GM12892 (cell line): ENCODE measurements at regions not wholly inside any gene's neighbourhood (a gene's known extent, or its start where the extent isn't known, plus 50 kb on each side); places are given as distances from the start of the nearest gene placed in this dataset.
"Not testable (repeated sequence)": the region's sequence is repeated elsewhere in the genome, so short reads cannot be mapped to it uniquely, and the experiment has no call there.

ENCODE experiments used
- DNase-seq: peaks from one replicate; pipeline ENCODE4 v3.0.0; 2011; ENCODE audit not compliant: insufficient read length
- FAIRE-seq: peaks from 2 replicates; lab custom pipeline; 2011; peaks lifted over from hg19 to GRCh38; lab: Jason Lieb, UNC
- POLR2A ChIP-seq: IDR thresholded peaks from 2 replicates; pipeline ENCODE4 v1.6.1; 2011; ENCODE audit warnings: low read depth, low read length, control low read depth
- POLR2AphosphoS5 ChIP-seq: IDR thresholded peaks from 2 replicates; pipeline ENCODE4 v1.6.1; 2011; ENCODE audit warnings: low read depth, low read length, control low read depth
- TAF1 ChIP-seq: IDR thresholded peaks from 2 replicates; pipeline ENCODE4 v1.6.1; 2011; ENCODE audit warnings: low read depth, mild to moderate bottlenecking, control low read depth, low read length, borderline replicate concordance

- FAIRE-seq, result no peak
- no peak for TF ChIP-seq POLR2AphosphoS5
- no peak for DNase-seq
These were observed 892.4 kb upstream of the B3GALT2 start for GRCh38 chr1:194078765-194079164.

GRCh38 chr1:194076646-194077045 is 890.2 kb upstream of the B3GALT2 start:
- DNase-seq (no peak), FAIRE-seq (no peak)
- TF ChIP-seq TAF1 (no peak), POLR2A (no peak), POLR2AphosphoS5 (no peak)

GRCh38 chr1:194073833-194074232 is 887.4 kb upstream of the B3GALT2 start:
- TF ChIP-seq TAF1 (no peak), POLR2AphosphoS5 (no peak), POLR2A (no peak)
- DNase-seq, result no peak
- no peak for FAIRE-seq

- DNase-seq, result no peak
- no peak for FAIRE-seq
- no peak for TF ChIP-seq POLR2A
- TF ChIP-seq TAF1, result no peak
- no peak for TF ChIP-seq POLR2AphosphoS5
These were observed 884.8 kb upstream of the B3GALT2 start for GRCh38 chr1:194071205-194071604.

- TF ChIP-seq TAF1 (no peak), POLR2A (no peak), POLR2AphosphoS5 (no peak)
- FAIRE-seq (no peak), DNase-seq (no peak)
These were observed 883.4 kb upstream of the B3GALT2 start for GRCh38 chr1:194069831-194070218.

GRCh38 chr1:194069168-194069830 is 882.9 kb upstream of the B3GALT2 start:
- no peak for FAIRE-seq
- DNase-seq, result no peak
- TF ChIP-seq POLR2A, result no peak
- no peak for TF ChIP-seq POLR2AphosphoS5
- no peak for TF ChIP-seq TAF1

- no peak for TF ChIP-seq POLR2A
- TF ChIP-seq TAF1, result no peak
- no peak for TF ChIP-seq POLR2AphosphoS5
- DNase-seq (no peak), FAIRE-seq (no peak)
These were observed 882.2 kb upstream of the B3GALT2 start for GRCh38 chr1:194068446-194069167.

GRCh38 chr1:194067772-194068171 is 881.4 kb upstream of the B3GALT2 start:
- FAIRE-seq (no peak), DNase-seq (no peak)
- TF ChIP-seq POLR2AphosphoS5, result no peak
- no peak for TF ChIP-seq TAF1
- TF ChIP-seq POLR2A, result no peak

- FAIRE-seq, result no peak
- DNase-seq, result no peak
- TF ChIP-seq POLR2A (no peak), POLR2AphosphoS5 (no peak), TAF1 (no peak)
These were observed 876.5 kb upstream of the B3GALT2 start for GRCh38 chr1:194062962-194063361.

- DNase-seq, result no peak
- TF ChIP-seq TAF1 (no peak), POLR2AphosphoS5 (no peak), POLR2A (no peak)
- no peak for FAIRE-seq
These were observed 876.1 kb upstream of the B3GALT2 start for GRCh38 chr1:194062526-194062925.

- DNase-seq (no peak), FAIRE-seq (no peak)
- TF ChIP-seq POLR2AphosphoS5, result no peak
- TF ChIP-seq TAF1, result no peak
- no peak for TF ChIP-seq POLR2A
These were observed 874.1 kb upstream of the B3GALT2 start for GRCh38 chr1:194060481-194060880.

GRCh38 chr1:194058268-194058667 is 871.9 kb upstream of the B3GALT2 start:
- DNase-seq, FAIRE-seq: not testable (repeated sequence)
